ENCODE measurements at regions not wholly inside any gene's neighbourhood (a gene's known extent, or its start where the extent isn't known, plus 50 kb on each side); places are given as distances from the start of the nearest gene placed in this dataset.

- peak; percentile 22 for DNase-seq
These were observed 488.0 kb downstream of the PRELID2 start for GRCh38 chr5:145347026-145347616.

GRCh38 chr5:145345511-145346287, 489.4 kb downstream of the PRELID2 start:
- no peak for DNase-seq

- DNase-seq = no peak
These were observed 493.3 kb downstream of the PRELID2 start for GRCh38 chr5:145341842-145342241.

GRCh38 chr5:145340099-145340498, 495.0 kb downstream of the PRELID2 start:
- DNase-seq = no peak

GRCh38 chr5:145324767-145325479, 510.2 kb downstream of the PRELID2 start:
- no peak for DNase-seq

GRCh38 chr5:145324101-145324500, 511.0 kb downstream of the PRELID2 start:
- no peak for DNase-seq

- DNase-seq = no peak
These were observed 518.9 kb downstream of the PRELID2 start for GRCh38 chr5:145316282-145316681.

- no peak for DNase-seq
These were observed 527.2 kb downstream of the PRELID2 start for GRCh38 chr5:145307866-145308382.

- DNase-seq = no peak
These were observed 539.8 kb downstream of the PRELID2 start for GRCh38 chr5:145295236-145295835.

GRCh38 chr5:145294331-145294730, 540.8 kb downstream of the PRELID2 start:
- DNase-seq = no peak

- no peak for DNase-seq
These were observed 541.4 kb downstream of the PRELID2 start for GRCh38 chr5:145293716-145294115.

GRCh38 chr5:145292278-145292677, 542.9 kb downstream of the PRELID2 start:
- no peak for DNase-seq

- DNase-seq = no peak
These were observed 551.9 kb downstream of the PRELID2 start for GRCh38 chr5:145283141-145283810.

GRCh38 chr5:145280806-145281205, 554.3 kb downstream of the PRELID2 start:
- no peak for DNase-seq

GRCh38 chr5:145280214-145280613, 554.9 kb downstream of the PRELID2 start:
- DNase-seq = no peak

- no peak for DNase-seq
These were observed 574.5 kb downstream of the PRELID2 start for GRCh38 chr5:145260670-145261069.

GRCh38 chr5:145247745-145248040, 587.4 kb downstream of the PRELID2 start:
- DNase-seq = no peak

- DNase-seq = no peak
These were observed 588.0 kb downstream of the PRELID2 start for GRCh38 chr5:145246961-145247744.

GRCh38 chr5:145246379-145246778, 588.8 kb downstream of the PRELID2 start:
- no peak for DNase-seq

GRCh38 chr5:145245354-145245753, 589.8 kb downstream of the PRELID2 start:
- no peak for DNase-seq

GRCh38 chr5:145244788-145245187, 590.4 kb downstream of the PRELID2 start:
- no peak for DNase-seq

- no peak for DNase-seq
These were observed 590.9 kb downstream of the PRELID2 start for GRCh38 chr5:145244251-145244650.

All from right kidney (tissue), 1 donor.